SH-SY5Y (cell line): ENCODE measurements at regions not wholly inside any gene's neighbourhood (a gene's known extent, or its start where the extent isn't known, plus 50 kb on each side); places are given as distances from the start of the nearest gene placed in this dataset.

Experiments used
- GATA2 ChIP-seq: IDR thresholded peaks from 2 replicates; pipeline ENCODE4 v1.6.1; 2011; ENCODE audit warnings: mild to moderate bottlenecking, low read depth, low read length
- GATA3 ChIP-seq: IDR thresholded peaks from 2 replicates; pipeline ENCODE4 v1.6.1; 2011; ENCODE audit warnings: low read depth, mild to moderate bottlenecking, low read length, moderate library complexity

DNA sequence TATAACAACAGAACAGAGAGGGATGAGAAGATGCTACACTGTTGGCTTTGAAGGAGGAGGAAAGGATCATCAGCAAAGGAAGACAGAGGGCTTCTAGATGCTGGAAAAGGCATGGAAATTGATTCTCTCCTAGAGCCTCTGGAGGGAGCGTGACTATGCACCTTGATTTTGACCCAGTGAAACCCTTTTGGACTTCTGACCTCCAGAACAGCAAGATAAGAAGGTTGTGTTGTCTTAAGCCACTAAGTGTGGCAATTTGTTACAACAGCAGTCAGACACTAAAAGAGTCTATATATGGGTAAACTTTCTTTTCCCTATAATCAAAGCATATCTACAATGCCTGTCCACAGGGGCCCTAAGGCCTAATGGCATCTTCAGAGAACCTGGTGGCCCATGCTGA lies 56.1 kb upstream of the MVB12B start:
- TF ChIP-seq GATA2 (no peak), GATA3 (no peak)
